Small intestine (tissue), 7 donors: ENCODE measurements at regions not wholly inside any gene's neighbourhood (a gene's known extent, or its start where the extent isn't known, plus 50 kb on each side); places are given as distances from the start of the nearest gene placed in this dataset.
"Not testable (repeated sequence)": the region's sequence is repeated elsewhere in the genome, so short reads cannot be mapped to it uniquely, and the experiment has no call there.

Experiments
- DNase-seq, 2 donors: peaks; one replicate each; pipeline versions ENCODE4 v3.0.0 to v3.0.0-alpha.2; 2013
- FAIRE-seq: peaks from 2 replicates; lab custom pipeline; 2012; peaks lifted over from hg19 to GRCh38; lab: Jason Lieb, UNC
- H3K27ac ChIP-seq, 3 donors: one replicate each; pipeline ENCODE4 v1.5.1; 2013; ENCODE audit warnings: low read length in 2 of 3, mild to moderate bottlenecking in 2 of 3, control low read depth in 1 of 3, inconsistent platforms in 1 of 3, low read depth in 1 of 3, moderate library complexity in 1 of 3
- H3K27me3 ChIP-seq, 3 donors: one replicate each; pipeline ENCODE4 v1.6.1; 2013; ENCODE audit warnings: low read length in 3 of 3, inconsistent platforms in 1 of 3; ENCODE audit not compliant: control insufficient read depth in 3 of 3, insufficient read depth in 3 of 3
- H3K36me3 ChIP-seq, 3 donors: one replicate each; pipeline ENCODE4 v1.6.1; 2013; ENCODE audit warnings: low read length in 3 of 3, inconsistent platforms in 1 of 3, low read depth in 1 of 3, mild to moderate bottlenecking in 1 of 3, moderate library complexity in 1 of 3; ENCODE audit not compliant: control insufficient read depth in 3 of 3, insufficient read depth in 2 of 3
- H3K4me1 ChIP-seq, 3 donors: one replicate each; pipeline ENCODE4 v1.6.1; 2013; ENCODE audit warnings: low read length in 2 of 3, inconsistent platforms in 1 of 3, low read depth in 1 of 3, mild to moderate bottlenecking in 1 of 3, moderate library complexity in 1 of 3; ENCODE audit not compliant: control insufficient read depth in 3 of 3, insufficient read depth in 2 of 3
- H3K4me3 ChIP-seq, 3 donors: one replicate each; pipeline ENCODE4 v1.5.1; 2013; ENCODE audit warnings: low read length in 3 of 3, control low read depth in 1 of 3, inconsistent platforms in 1 of 3, low read depth in 1 of 3, mild to moderate bottlenecking in 1 of 3, moderate library complexity in 1 of 3
- H3K9me3 ChIP-seq, 2 donors: one replicate each; pipeline ENCODE4 v1.6.1; 2013; ENCODE audit warnings: low read depth in 1 of 2, low read length in 1 of 2; ENCODE audit not compliant: control insufficient read depth in 2 of 2, insufficient read depth in 1 of 2
- WGBS, 3 donors: extraction: QIAGEN DNeasy Blood & Tissue Kit; methylation state at CpG; one replicate each; pipeline ENCODE4 v1.1.7; 2013; 5-methylcytosine and 5-hydroxymethylcytosine counted together
- donor health status: healthy with polysubstance abuse.
- donor health status: control.
- donor health status: control.
- donor health status: Bipolar disorder and iron deficiency.
- donor health status: healthy.

DNA sequence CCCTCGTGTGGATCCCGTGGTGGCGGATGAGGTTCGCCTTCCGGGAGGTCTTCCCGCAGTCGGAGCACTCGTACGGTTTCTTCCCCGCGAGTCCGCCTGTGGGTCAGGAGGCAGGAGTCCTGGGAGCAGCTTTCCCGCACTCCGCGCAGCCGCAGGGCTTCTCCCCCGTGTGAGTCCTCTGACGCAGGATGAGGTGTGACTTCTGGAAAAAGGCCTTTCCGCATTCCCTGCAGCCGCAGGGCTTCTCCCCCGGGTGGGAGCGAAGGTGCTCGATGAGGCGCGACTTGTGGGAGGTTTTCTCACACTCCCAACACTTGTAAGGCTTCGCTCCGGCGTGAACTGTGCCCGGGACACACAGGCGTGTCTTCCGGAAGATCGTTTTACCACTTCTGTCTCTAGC is 68.8 kb upstream of the WIPI2 start:
- H3K27me3 ChIP-seq, H3K36me3 ChIP-seq, FAIRE-seq, H3K9me3 ChIP-seq, H3K4me3 ChIP-seq, H3K4me1 ChIP-seq, DNase-seq, H3K27ac ChIP-seq: not testable (repeated sequence)
- 89 to 92% (median 91%) methylated on average over 12 to 26 of the region's 32 CpGs for WGBS, 3 donors

DNA sequence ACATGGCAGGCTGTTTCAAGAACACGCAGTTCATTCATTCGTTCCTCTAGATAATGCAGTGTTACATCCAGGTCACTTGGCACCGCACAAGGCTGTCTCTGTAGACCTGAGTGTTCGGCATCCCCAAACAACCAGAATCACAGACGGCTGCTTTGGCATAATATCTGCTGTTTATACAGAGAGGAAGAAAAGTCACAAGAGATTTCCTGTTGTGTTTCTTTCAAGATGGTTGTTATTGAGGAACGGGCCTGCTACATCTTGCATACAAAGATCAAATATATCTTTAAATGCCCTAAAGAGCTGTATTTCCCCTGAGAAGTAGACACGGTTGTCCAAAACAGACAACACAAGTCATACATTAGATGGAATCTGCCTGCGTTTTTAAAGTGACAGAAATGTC is 58.8 kb upstream of the WIPI2 start:
- FAIRE-seq, H3K27me3 ChIP-seq, H3K4me1 ChIP-seq, H3K27ac ChIP-seq, DNase-seq, H3K36me3 ChIP-seq, H3K4me3 ChIP-seq, H3K9me3 ChIP-seq: not testable (repeated sequence)
- WGBS, 3 donors = 58 to 76% (median 71%) methylated on average over 7 to 8 of the region's 8 CpGs

DNA sequence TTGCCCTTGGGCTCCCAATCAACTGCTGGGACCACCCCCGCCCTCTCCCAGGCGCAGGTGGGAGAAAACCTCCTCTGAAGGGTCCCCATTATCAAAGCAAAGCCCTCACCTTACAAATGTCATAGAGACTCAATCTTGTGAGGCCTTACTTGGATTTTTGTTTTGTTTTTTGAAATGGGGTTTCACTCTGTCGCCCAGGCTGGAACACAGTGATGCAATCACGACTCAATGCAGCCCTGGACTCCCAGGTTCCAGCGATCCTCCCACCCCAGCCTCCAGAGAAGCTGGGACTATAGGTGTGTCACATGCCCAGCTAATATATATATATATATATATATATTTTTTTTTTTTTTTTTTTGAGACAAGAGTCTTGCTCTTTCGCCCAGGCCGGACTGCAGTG is 57.5 kb upstream of the WIPI2 start:
- Histone ChIP-seq H3K27ac (no peak overlapping the region), H3K9me3 (no peaks in the 10 kb centered on the region), H3K4me1 (no peaks in the 10 kb centered on the region), H3K4me3 (no peak overlapping the region), H3K27me3 (no peaks in the 10 kb centered on the region), H3K36me3 (no peaks in the 10 kb centered on the region)
- DNase-seq (no peak), FAIRE-seq (no peak)
- 79 to 88% (median 85%) methylated on average over 5 to 7 of the region's 7 CpGs for WGBS, 3 donors

DNA sequence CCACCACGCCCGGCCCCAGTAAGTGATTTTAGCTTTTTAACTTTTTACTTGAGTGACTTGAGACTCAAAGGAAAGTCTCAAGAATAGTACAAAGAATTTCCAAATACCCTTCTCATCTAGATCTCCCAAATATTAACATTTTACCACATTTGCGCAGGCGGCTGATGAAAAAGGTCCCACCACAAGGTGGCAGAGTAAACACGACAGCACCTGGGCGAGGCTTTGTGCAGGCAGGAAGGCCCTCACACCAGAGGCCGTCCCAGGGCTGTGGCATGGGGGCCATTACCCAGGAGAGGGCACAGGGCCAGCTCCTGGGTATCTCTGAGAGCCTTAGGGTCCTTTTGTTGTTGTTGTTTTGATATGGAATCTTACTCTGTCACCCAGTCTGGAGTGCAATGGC is 50.0 kb upstream of the WIPI2 start:
- DNase-seq (peak; percentile 15 to 17), FAIRE-seq (no peak)
- WGBS, 3 donors = 45 to 51% (median 50%) methylated on average over 7 of the region's 7 CpGs

More for the DNA sequence above, 50.0 kb upstream of the WIPI2 start:
- H3K27me3 ChIP-seq = peaks cover 0 to 10% (median 0%) of the 10 kb centered on the region in 3 donors
- H3K9me3 ChIP-seq = no peaks in the 10 kb centered on the region
- H3K4me3 ChIP-seq = no peak overlapping the region
- no peak overlapping the region for H3K27ac ChIP-seq
- no peaks in the 10 kb centered on the region for H3K36me3 ChIP-seq
- H3K4me1 ChIP-seq = no peaks in the 10 kb centered on the region
